NCI-H1417 treated with DMSO at 0.1 percent for 48 hours (cell line): ENCODE measurements at regions not wholly inside any gene's neighbourhood (a gene's known extent, or its start where the extent isn't known, plus 50 kb on each side); places are given as distances from the start of the nearest gene placed in this dataset.
"Not testable (repeated sequence)": the region's sequence is repeated elsewhere in the genome, so short reads cannot be mapped to it uniquely, and the experiment has no call there.

Experiments used
- DNase-seq: peaks from one replicate; lab custom pipeline; 2025; lab: John Stamatoyannopoulos, UW

DNA sequence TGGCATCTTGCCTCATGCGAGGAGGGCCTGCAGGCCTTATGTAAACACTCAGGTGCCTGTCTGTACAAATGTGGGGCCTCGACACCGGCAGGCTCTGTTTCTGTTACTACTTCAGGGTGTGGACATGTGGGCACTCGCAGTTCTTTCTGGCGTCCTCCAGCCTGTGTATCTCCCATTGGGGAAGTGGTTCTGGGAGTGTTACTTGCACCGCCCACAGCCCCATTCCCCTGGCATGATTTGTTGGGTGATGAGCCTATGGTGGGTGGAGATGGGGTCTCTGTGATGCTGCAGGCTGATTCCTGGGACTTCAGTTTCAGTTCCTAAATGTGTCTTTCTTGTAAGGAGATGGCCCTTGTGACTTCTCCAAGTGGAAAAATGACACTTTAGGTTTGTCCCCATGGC lies 82.1 kb upstream of the PITX1 start:
- DNase-seq = no peak

GRCh38 chr5:135115591-135115990 lies 81.6 kb upstream of the PITX1 start:
- DNase-seq = no peak

DNA sequence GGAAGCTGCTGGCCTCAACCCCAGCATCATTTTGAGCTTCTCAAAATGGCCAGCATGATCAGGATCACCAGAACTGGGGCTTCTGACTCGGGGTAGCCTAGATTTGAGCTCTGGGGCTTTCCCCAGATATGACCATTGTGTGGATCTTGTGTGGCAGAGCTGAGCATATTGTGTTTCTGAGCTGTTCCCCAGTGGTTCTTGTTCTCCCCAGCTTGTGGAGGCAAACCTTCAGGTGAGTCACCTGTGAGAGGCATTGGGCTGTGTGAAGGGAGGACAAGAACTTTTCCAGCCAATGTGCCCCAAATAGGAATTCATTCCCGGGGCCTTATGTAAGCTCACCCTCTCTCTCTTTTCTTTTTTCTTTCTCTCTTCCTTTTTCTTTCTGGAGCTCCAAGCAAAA lies 80.7 kb upstream of the PITX1 start:
- DNase-seq = no peak

- DNase-seq = no peak
Observed at GRCh38 chr5:135112008-135112725, 78.1 kb upstream of the PITX1 start.

- DNase-seq = no peak
Observed at GRCh38 chr5:135110785-135111596, 77.0 kb upstream of the PITX1 start.

DNA sequence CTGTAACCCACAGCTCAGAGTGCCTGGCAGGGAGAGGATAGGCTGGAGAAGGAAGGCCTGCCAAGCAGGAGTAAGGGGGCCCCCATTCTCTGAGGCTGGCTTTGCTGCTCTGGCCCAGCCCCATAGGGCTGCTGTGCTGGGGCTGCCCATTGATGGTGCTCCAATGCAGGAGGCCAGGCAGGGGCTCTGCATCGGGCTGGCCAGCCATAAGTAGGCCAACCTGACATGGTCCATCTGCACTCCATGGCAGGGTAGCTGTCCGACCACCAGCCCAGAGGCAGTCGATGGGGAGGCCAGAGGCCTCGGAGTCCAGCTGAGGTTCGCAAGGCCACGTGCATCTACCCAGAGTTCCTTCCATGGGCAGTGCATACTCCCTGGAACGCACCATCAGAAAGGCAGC lies 75.0 kb upstream of the PITX1 start:
- no peak for DNase-seq

DNA sequence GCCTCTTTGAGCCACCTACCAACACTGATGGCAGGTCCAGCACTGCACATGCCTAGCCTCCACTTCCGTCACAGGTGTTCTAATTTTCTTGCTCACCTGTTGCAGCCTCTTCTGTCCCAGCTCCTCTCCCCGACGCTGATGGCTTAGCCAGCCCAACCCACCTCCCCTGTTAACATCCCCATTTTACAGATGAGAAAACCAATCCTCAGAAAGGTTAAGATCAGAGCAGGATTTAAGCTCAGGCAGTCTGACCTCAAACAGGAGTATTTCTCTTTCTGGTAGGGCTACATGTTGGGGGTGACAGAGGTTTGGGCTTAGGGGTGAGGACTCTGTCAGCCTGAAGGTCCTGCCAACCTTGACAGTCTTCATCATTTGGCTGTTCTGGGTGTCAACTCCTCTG lies 74.5 kb upstream of the PITX1 start:
- DNase-seq = no peak

GRCh38 chr5:135107986-135108385 lies 74.0 kb upstream of the PITX1 start:
- no peak for DNase-seq

DNA sequence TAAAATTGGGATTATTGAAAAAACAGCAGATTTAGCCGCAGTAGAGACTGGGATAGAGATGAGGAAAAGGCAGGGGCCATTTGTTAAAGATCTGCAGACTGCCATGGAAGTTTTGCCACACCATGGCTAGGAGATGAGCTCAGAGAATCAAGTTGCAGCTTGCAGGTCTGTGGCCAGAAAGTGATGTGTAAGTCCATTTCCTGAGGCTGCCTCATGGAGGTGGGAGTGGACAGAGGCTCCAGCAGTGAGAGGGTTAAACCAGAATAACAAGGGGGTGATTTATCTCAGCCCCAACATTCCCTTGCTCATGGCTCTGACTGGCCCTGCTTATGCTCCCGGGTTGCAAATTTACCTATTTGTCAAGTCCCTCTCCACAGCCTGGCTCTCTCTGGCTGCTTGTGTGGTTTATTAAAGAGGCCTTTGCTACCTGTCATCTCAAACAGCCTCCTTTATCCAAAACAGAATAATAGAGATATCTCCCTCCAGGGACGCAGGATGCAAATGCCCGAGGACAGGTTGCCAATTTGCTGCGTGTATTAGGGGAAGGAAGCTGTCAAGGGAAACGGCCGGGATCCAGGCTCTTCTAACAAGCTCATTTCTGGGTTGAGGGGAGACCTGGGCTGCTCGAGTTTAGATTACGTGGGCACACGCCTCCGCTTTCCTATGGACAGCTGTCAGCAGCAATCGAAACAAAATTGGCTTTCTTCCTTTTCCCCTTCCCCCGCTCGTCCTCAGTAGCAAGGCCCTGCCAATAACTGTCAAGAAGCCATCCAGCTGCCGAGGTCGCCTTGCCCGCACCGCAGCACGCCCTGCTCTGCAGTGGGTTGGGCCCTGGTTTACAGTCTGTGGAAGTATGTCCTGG lies 72.8 kb upstream of the PITX1 start:
- DNase-seq = no peak

GRCh38 chr5:135106136-135106535 lies 72.1 kb upstream of the PITX1 start:
- no peak for DNase-seq

- DNase-seq = no peak
Observed at GRCh38 chr5:135105105-135105484, 71.1 kb upstream of the PITX1 start.

DNA sequence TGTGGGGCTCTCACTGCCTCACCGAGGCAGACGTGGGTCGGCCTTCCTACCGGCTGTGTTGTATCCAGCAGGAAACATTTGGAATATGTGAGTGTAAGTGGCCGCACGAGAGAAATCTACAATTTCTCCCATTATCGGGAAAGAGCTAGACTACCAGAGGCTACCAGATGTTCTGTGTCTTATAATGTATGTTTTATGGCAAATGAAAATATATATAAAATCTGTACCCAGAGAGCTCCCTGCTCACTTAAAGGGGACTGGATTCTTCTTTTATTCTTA lies 69.5 kb upstream of the PITX1 start:
- DNase-seq = no peak

DNA sequence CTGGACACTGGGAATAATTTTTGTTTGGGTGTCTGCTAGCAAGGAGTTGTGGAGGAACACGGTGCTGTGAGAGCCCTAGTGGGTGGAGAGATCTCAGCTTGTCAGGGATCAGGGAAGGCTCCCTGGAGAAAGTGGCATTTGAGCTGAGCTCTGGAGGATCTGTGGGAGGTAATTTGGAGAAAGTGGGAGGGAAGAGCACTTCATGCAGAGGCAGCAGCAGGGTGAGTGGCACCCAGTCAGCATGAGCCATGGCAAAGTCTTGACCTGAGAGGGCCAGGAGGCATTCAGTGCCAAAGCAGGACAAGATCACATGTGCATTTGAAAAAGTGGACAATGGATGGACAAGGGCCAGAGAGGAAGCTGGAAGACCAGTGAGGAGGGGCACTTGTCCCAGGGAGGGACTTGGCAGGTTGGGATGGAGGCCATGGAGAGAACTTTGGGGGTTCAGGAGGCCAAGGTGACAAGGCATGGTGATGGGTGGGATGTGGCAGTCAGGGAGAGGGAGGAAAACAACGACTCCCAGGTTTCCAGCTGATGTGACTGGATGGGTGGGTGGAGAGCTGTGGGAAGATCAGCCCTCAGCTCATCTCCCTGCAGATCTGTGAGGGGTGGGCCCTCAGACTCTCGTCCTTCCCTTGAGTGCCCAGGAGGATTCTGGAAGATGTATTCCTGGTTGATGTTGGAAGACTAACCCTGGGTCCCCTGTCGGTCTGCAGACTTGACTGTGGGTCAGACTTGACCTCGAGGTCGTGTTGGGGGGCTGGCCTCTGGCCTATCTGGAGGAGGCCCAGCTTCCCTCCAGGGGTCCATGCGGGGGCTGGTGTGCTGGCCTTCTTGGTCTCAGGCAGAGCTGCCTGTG lies 68.9 kb upstream of the PITX1 start:
- no peak for DNase-seq

GRCh38 chr5:135100431-135100830 lies 66.4 kb upstream of the PITX1 start:
- DNase-seq = no peak

GRCh38 chr5:135100011-135100410 lies 66.0 kb upstream of the PITX1 start:
- no peak for DNase-seq

DNA sequence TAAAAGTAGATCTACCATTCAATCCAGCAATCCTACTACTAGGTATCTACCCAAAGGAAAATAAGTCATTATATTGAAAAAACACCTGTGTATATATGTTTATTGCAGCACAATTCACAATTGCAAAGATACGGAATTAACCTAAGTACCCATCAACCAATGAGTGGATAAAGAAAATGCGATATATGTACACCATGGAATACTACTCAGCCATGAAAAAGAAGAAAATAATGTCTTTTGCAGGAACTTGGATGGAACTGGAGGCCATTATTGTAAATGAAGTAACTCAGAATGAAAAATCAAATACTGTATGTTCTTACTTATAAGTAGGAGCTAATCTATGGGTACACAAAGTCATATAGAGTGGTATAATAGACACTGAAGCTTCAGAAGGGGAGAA lies 63.4 kb upstream of the PITX1 start:
- no peak for DNase-seq

GRCh38 chr5:135095871-135096270 lies 61.8 kb upstream of the PITX1 start:
- no peak for DNase-seq

- DNase-seq = no peak
Observed at GRCh38 chr5:135095052-135095715, 61.2 kb upstream of the PITX1 start.

GRCh38 chr5:135094339-135095051 lies 60.5 kb upstream of the PITX1 start:
- no peak for DNase-seq

GRCh38 chr5:135093483-135093882 lies 59.5 kb upstream of the PITX1 start:
- not testable (repeated sequence) for DNase-seq

GRCh38 chr5:135092476-135092875 lies 58.4 kb upstream of the PITX1 start:
- DNase-seq = no peak
